A549 (cell line): ENCODE measurements at regions not wholly inside any gene's neighbourhood (a gene's known extent, or its start where the extent isn't known, plus 50 kb on each side); places are given as distances from the start of the nearest gene placed in this dataset.

Experiments used
- ATAC-seq, 2 experiments: fragments of 200-7000 bp in 1 of 2; fragments of >200 bp in 1 of 2; cut with Nextera tagmentation in 1 of 2; cut with Tn5 transposase in 1 of 2; 3 replicates each; pipeline versions ENCODE4 v1.8.0 to v1.9.1; 2018 to 2020; ENCODE audit warnings: mild to moderate bottlenecking in 1 of 2, moderate library complexity in 1 of 2
- CTCF ChIA-PET: fragments of 300-600 bp; sonication (Branson Sonifier 250); formaldehyde crosslinking; extraction: SDS; loops from one replicate; lab custom pipeline; 2021; ENCODE audit warnings: antibody characterized with exemption, inconsistent platforms; lab: Yijun Ruan, JAX
- POLR2A ChIA-PET: fragments of 350-600 bp; formaldehyde crosslinking; extraction: SDS; loops from one replicate; lab custom pipeline; 2021; ENCODE audit warnings: antibody characterized with exemption, inconsistent platforms; lab: Yijun Ruan, JAX
- DNase-seq, 2 experiments: peaks; one replicate each; pipeline versions ENCODE4 v3.0.0 to v3.0.0-alpha.2; 2011 to 2016; ENCODE audit warnings: low read depth in 1 of 2, low spot score in 1 of 2
- FAIRE-seq: peaks from 2 replicates; lab custom pipeline; 2011; peaks lifted over from hg19 to GRCh38; lab: Jason Lieb, UNC
- H3K27ac ChIP-seq, 2 experiments: fragments of >200 bp; sonication (Bioruptor Twin); formaldehyde crosslinking; 3 replicates each; pipeline ENCODE4 v1.5.1; 2016 to 2017
- H3K4me1 ChIP-seq: fragments of >200 bp; sonication (Bioruptor Twin); formaldehyde crosslinking; 3 replicates; pipeline ENCODE4 v1.6.1; 2016
- H3K4me2 ChIP-seq: fragments of >200 bp; sonication (Bioruptor Twin); formaldehyde crosslinking; 3 replicates; pipeline ENCODE4 v1.6.1; 2016
- H3K4me3 ChIP-seq: fragments of >200 bp; sonication (Bioruptor Twin); formaldehyde crosslinking; 3 replicates; pipeline ENCODE4 v1.5.1; 2016
- H3K9me3 ChIP-seq: fragments of >200 bp; sonication (Bioruptor Twin); formaldehyde crosslinking; 3 replicates; pipeline ENCODE4 v1.6.1; 2016
- BCL3 ChIP-seq: fragments of >200 bp; sonication (Bioruptor Twin); formaldehyde crosslinking; IDR thresholded peaks from 3 replicates; pipeline ENCODE4 v1.6.1; 2016
- CEBPB ChIP-seq, 2 experiments: fragments of >200 bp in 1 of 2; sonication (Bioruptor Twin) in 1 of 2; formaldehyde crosslinking in 1 of 2; IDR thresholded peaks; 2 replicates each; pipeline ENCODE4 v1.6.1; 2012 to 2016
- CHD2 ChIP-seq: fragments of 150-350 bp; IDR thresholded peaks from 2 replicates; pipeline ENCODE4 v1.6.1; 2014; ENCODE audit warnings: low read length; ENCODE audit not compliant: partially characterized antibody
- EHF ChIP-seq: fragments of 250-450 bp; sonication (Bioruptor Pico); IDR thresholded peaks from 2 replicates; pipeline ENCODE4 v1.5.0; 2020; ENCODE audit warnings: mild to moderate bottlenecking
- FOSL2 ChIP-seq, 2 experiments: fragments of 450-650 bp in 1 of 2; fragments of >200 bp in 1 of 2; sonication (Bioruptor Twin) in 1 of 2; formaldehyde crosslinking; IDR thresholded peaks; 2 replicates each; pipeline versions ENCODE4 v1.5.0 to v1.6.1; 2016 to 2020; ENCODE audit warnings: mild to moderate bottlenecking in 1 of 2, moderate library complexity in 1 of 2
- FOXS1 ChIP-seq: fragments of 250-450 bp; sonication (Bioruptor Pico); IDR thresholded peaks from 2 replicates; pipeline ENCODE4 v1.5.0; 2020; ENCODE audit warnings: mild to moderate bottlenecking, moderate library complexity
- HES2 ChIP-seq: fragments of >200 bp; sonication (Bioruptor Twin); formaldehyde crosslinking; IDR thresholded peaks from 2 replicates; pipeline ENCODE4 v1.6.1; 2016
- HMGXB4 ChIP-seq: fragments of 250-450 bp; sonication (Bioruptor Pico); IDR thresholded peaks from 2 replicates; pipeline ENCODE4 v1.5.0; 2021; ENCODE audit warnings: mild to moderate bottlenecking, moderate library complexity, borderline replicate concordance
- HOXA7 ChIP-seq: fragments of 250-450 bp; sonication (Bioruptor Pico); IDR thresholded peaks from 2 replicates; pipeline ENCODE4 v1.5.0; 2020; ENCODE audit warnings: mild to moderate bottlenecking, moderate library complexity
- JUN ChIP-seq, 2 experiments: fragments of >200 bp; sonication (Bioruptor Twin); formaldehyde crosslinking; IDR thresholded peaks; 2 replicates in 1 of 2; 3 replicates in 1 of 2; pipeline ENCODE4 v1.6.1; 2016 to 2017
- KDM5A ChIP-seq: fragments of 200-600 bp; sonication (generic); IDR thresholded peaks from 2 replicates; pipeline ENCODE4 v1.6.1; 2016; ENCODE audit warnings: antibody characterized with exemption, mild to moderate bottlenecking
- MAZ ChIP-seq: fragments of 150-350 bp; IDR thresholded peaks from 2 replicates; pipeline ENCODE4 v1.6.1; 2014; ENCODE audit warnings: antibody characterized with exemption, low read depth, low read length, borderline replicate concordance
- NR3C1 ChIP-seq: fragments of >200 bp; sonication (Bioruptor Twin); formaldehyde crosslinking; IDR thresholded peaks from 3 replicates; pipeline ENCODE4 v1.6.1; 2017
- RCOR1 ChIP-seq: fragments of 150-350 bp; IDR thresholded peaks from 2 replicates; pipeline ENCODE4 v1.6.1; 2014; ENCODE audit warnings: antibody characterized with exemption, low read length, low read depth
- TP53 ChIP-seq: fragments of 250-450 bp; sonication (Bioruptor Pico); IDR thresholded peaks from 2 replicates; pipeline ENCODE4 v1.5.0; 2021; ENCODE audit warnings: mild to moderate bottlenecking, moderate library complexity
- ZC3H11A ChIP-seq: fragments of 450-650 bp; IDR thresholded peaks from 2 replicates; pipeline ENCODE4 v1.6.1; 2014; ENCODE audit warnings: antibody characterized with exemption, mild to moderate bottlenecking
- ZNF302 ChIP-seq: fragments of 250-450 bp; sonication (Bioruptor Pico); IDR thresholded peaks from 2 replicates; pipeline ENCODE4 v1.9.0; 2021; ENCODE audit warnings: inconsistent platforms, mild to moderate bottlenecking, moderate library complexity
- WGBS: methylation state at CpG from one replicate; pipeline ENCODE4 v1.1.6; 2017; ENCODE audit errors: missing lambda C conversion rate; 5-methylcytosine and 5-hydroxymethylcytosine counted together

GRCh38 chr17:14919094-14919493 is 346.0 kb downstream of the PMP22 start:
- DNase-seq = no peak
- H3K4me1 ChIP-seq = peaks cover 13% of the 10 kb centered on the region; the same call in 2 of the 3 replicates
- ChIA-PET CTCF (interaction anchor here (1.1 to 1.3 kb wide), 2 partner anchors 8 to 617 kb away, joined by 3 to 5 read pairs; no protein-coding TSS in a partner anchor), POLR2A (no interaction called here)
- H3K9me3 ChIP-seq = peaks cover 26% of the 10 kb centered on the region; the same call in 2 of the 3 replicates
- peak overlapping the region in 1 of 2 experiments; percentile 35; a peak in 1 of 6 replicates for H3K27ac ChIP-seq
- WGBS = 29% methylated on average over 5 of the region's 5 CpGs
- TF ChIP-seq JUN (IDR thresholded peaks at IDR 0.05) (no peak), CEBPB (IDR thresholded peaks at IDR 0.05) (no peak), MAZ (no peak), TP53 (CRISPR knock-in tag) (no peak), KDM5A (no peak), EHF (no peak), RCOR1 (no peak), BCL3 (no peak)
- no peak for ATAC-seq
- peak overlapping the region; percentile 11; the same call in 2 of the 3 replicates for H3K4me2 ChIP-seq
- no peak overlapping the region for H3K4me3 ChIP-seq
- FAIRE-seq = no peak

- H3K27ac ChIP-seq = peak overlapping the region in 1 of 2 experiments; percentile 35; a peak in 1 of 6 replicates
- TF ChIP-seq FOXS1 (CRISPR knock-in tag) = no peak
- TF ChIP-seq TP53 (CRISPR knock-in tag) = no peak
- no peak for TF ChIP-seq HOXA7 (CRISPR knock-in tag)
- no peak for TF ChIP-seq ZC3H11A
- no peak for TF ChIP-seq FOSL2 (IDR thresholded peaks at IDR 0.05)
- no peak for TF ChIP-seq FOSL2 (CRISPR knock-in tag; IDR thresholded peaks at IDR 0.05)
- TF ChIP-seq HMGXB4 = no peak
- TF ChIP-seq CHD2 = no peak
- no peak for TF ChIP-seq HES2
- no peak for TF ChIP-seq NR3C1
- TF ChIP-seq CEBPB (IDR thresholded peaks at IDR 0.05) = no peak
- TF ChIP-seq, all 56 proteins: peak for 0
- DNase-seq (peak in 1 of 2 experiments; percentile 8), ATAC-seq (no peak), FAIRE-seq (no peak)
- whole genome bisulfite sequencing = 19% methylated on average over 4 of the region's 4 CpGs
- ChIA-PET POLR2A (no interaction called here), CTCF (interaction anchor here (1.1 kb wide), 1 partner anchor 9 kb away, joined by 5 read pairs; no protein-coding TSS in a partner anchor)
- Histone ChIP-seq H3K9me3 (peaks cover 23% of the 10 kb centered on the region; the same call in 2 of the 3 replicates), H3K4me1 (peaks cover 13% of the 10 kb centered on the region; the same call in 2 of the 3 replicates), H3K4me2 (peak overlapping the region; percentile 11; the same call in 2 of the 3 replicates), H3K4me3 (no peak overlapping the region)
These were observed 346.6 kb downstream of the PMP22 start for GRCh38 chr17:14918540-14918939.

GRCh38 chr17:14910916-14911315 is 354.2 kb downstream of the PMP22 start:
- no peak overlapping the region for H3K4me2 ChIP-seq
- whole genome bisulfite sequencing = 54% methylated on average over 1 of the region's 1 CpG
- H3K27ac ChIP-seq = no peak overlapping the region
- no peak overlapping the region for H3K4me3 ChIP-seq
- no peak for TF ChIP-seq KDM5A
- no peak for TF ChIP-seq ZNF302 (CRISPR knock-in tag)
- ATAC-seq = no peak
- CTCF ChIA-PET = interaction anchor here (2.0 kb wide), 1 partner anchor 16 kb away, joined by 8 read pairs; no protein-coding TSS in a partner anchor
- H3K9me3 ChIP-seq = peaks cover 3% of the 10 kb centered on the region; the same call in 1 of the 3 replicates
- H3K4me1 ChIP-seq = no peaks in the 10 kb centered on the region
- POLR2A ChIA-PET = no interaction called here
- no peak for FAIRE-seq
- no peak for DNase-seq
